AG09309 (cell line): ENCODE measurements at regions not wholly inside any gene's neighbourhood (a gene's known extent, or its start where the extent isn't known, plus 50 kb on each side); places are given as distances from the start of the nearest gene placed in this dataset.
"Not testable (repeated sequence)": the region's sequence is repeated elsewhere in the genome, so short reads cannot be mapped to it uniquely, and the experiment has no call there.

ENCODE experiments used
- DNase-seq: peaks from one replicate; pipeline ENCODE4 v3.0.0-alpha.2; 2010; ENCODE audit warnings: low read depth
- H3K4me3 ChIP-seq: 2 replicates; pipeline ENCODE4 v1.5.1; 2011; ENCODE audit warnings: mild to moderate bottlenecking, low read depth, low read length, moderate library complexity; ENCODE audit not compliant: control insufficient read depth
- CTCF ChIP-seq: IDR thresholded peaks from 2 replicates; pipeline ENCODE4 v1.5.1; 2011; ENCODE audit warnings: mild to moderate bottlenecking, low read depth, low read length, inconsistent platforms; ENCODE audit not compliant: insufficient read depth, control insufficient read depth; ENCODE audit errors: missing control alignments

- TF ChIP-seq CTCF, result no peak
- DNase-seq, result no peak
- H3K4me3 ChIP-seq, result no peak overlapping the region
These were observed 258.6 kb downstream of the FAT4 start for GRCh38 chr4:125573368-125573767.

- H3K4me3 ChIP-seq, result no peak overlapping the region
- DNase-seq, result no peak
- no peak for TF ChIP-seq CTCF
These were observed 259.0 kb downstream of the FAT4 start for GRCh38 chr4:125573786-125574185.

GRCh38 chr4:125582302-125582701, 267.5 kb downstream of the FAT4 start:
- H3K4me3 ChIP-seq, result no peak overlapping the region
- no peak for DNase-seq
- TF ChIP-seq CTCF, result no peak

- TF ChIP-seq CTCF, result no peak
- DNase-seq, result no peak
- H3K4me3 ChIP-seq, result no peak overlapping the region
These were observed 275.4 kb downstream of the FAT4 start for GRCh38 chr4:125590158-125590557.

- no peak overlapping the region for H3K4me3 ChIP-seq
- no peak for TF ChIP-seq CTCF
- no peak for DNase-seq
These were observed 276.5 kb downstream of the FAT4 start for GRCh38 chr4:125591290-125591689.

- H3K4me3 ChIP-seq, result no peak overlapping the region
- TF ChIP-seq CTCF, result no peak
- no peak for DNase-seq
These were observed 279.4 kb downstream of the FAT4 start for GRCh38 chr4:125594056-125594602.

GRCh38 chr4:125605926-125606325, 291.2 kb downstream of the FAT4 start:
- H3K4me3 ChIP-seq, DNase-seq: not testable (repeated sequence)
